H9 (cell line): ENCODE measurements at regions not wholly inside any gene's neighbourhood (a gene's known extent, or its start where the extent isn't known, plus 50 kb on each side); places are given as distances from the start of the nearest gene placed in this dataset.

Source experiments
- DNase-seq: peaks from one replicate; pipeline ENCODE4 v3.0.0-alpha.2; 2017
- H2AFZ ChIP-seq: one replicate; pipeline ENCODE4 v1.6.1; 2013; ENCODE audit warnings: mild to moderate bottlenecking, low read length, control low read depth, moderate library complexity
- H2AK5ac ChIP-seq: 2 replicates; pipeline ENCODE4 v1.6.1; 2013; ENCODE audit warnings: low read length, control low read depth, mixed read lengths; ENCODE audit not compliant: insufficient read length
- H2BK120ac ChIP-seq: one replicate; pipeline ENCODE4 v1.6.1; 2013; ENCODE audit warnings: low read depth, mild to moderate bottlenecking, low read length, control low read depth, inconsistent platforms; ENCODE audit not compliant: poor library complexity, severe bottlenecking
- H2BK12ac ChIP-seq: 2 replicates; pipeline ENCODE4 v1.6.1; 2013; ENCODE audit warnings: low read length, control low read depth, mixed read lengths, low read depth; ENCODE audit not compliant: insufficient read length
- H2BK15ac ChIP-seq: 2 replicates; pipeline ENCODE4 v1.6.1; 2013; ENCODE audit warnings: low read depth, low read length, control low read depth
- H2BK20ac ChIP-seq: one replicate; pipeline ENCODE4 v1.6.1; 2013; ENCODE audit warnings: low read depth, mild to moderate bottlenecking, low read length, control low read depth, inconsistent platforms; ENCODE audit not compliant: poor library complexity, severe bottlenecking
- H2BK5ac ChIP-seq: 2 replicates; pipeline ENCODE4 v1.6.1; 2013; ENCODE audit warnings: low read length, control low read depth, mixed read lengths; ENCODE audit not compliant: insufficient read length
- H3K14ac ChIP-seq: 2 replicates; pipeline ENCODE4 v1.6.1; 2013; ENCODE audit warnings: low read length, control low read depth; ENCODE audit not compliant: insufficient read depth
- H3K18ac ChIP-seq: 2 replicates; pipeline ENCODE4 v1.6.1; 2013; ENCODE audit warnings: low read depth, mild to moderate bottlenecking, mixed read lengths, low read length, control low read depth; ENCODE audit not compliant: insufficient read length
- H3K23ac ChIP-seq: 2 replicates; pipeline ENCODE4 v1.6.1; 2013; ENCODE audit warnings: low read length, control low read depth, mixed read lengths, low read depth; ENCODE audit not compliant: insufficient read length
- H3K23me2 ChIP-seq: 2 replicates; pipeline ENCODE4 v1.6.1; 2013; ENCODE audit warnings: low read depth, mild to moderate bottlenecking, mixed read lengths, low read length, control low read depth; ENCODE audit not compliant: insufficient read length, poor library complexity, severe bottlenecking
- H3K27ac ChIP-seq: 2 replicates; pipeline ENCODE4 v1.5.1; 2013; ENCODE audit warnings: low read length, control low read depth, mixed read lengths, low read depth; ENCODE audit not compliant: insufficient read length
- H3K27me3 ChIP-seq: 2 replicates; pipeline ENCODE4 v1.6.1; 2013; ENCODE audit warnings: low read length, control low read depth, inconsistent platforms; ENCODE audit not compliant: insufficient read depth
- H3K4ac ChIP-seq: 2 replicates; pipeline ENCODE4 v1.6.1; 2013; ENCODE audit warnings: low read depth, mild to moderate bottlenecking, control low read depth, inconsistent platforms, low read length, moderate library complexity
- H3K4me1 ChIP-seq: 2 replicates; pipeline ENCODE4 v1.6.1; 2013; ENCODE audit warnings: low read length, control low read depth, inconsistent platforms; ENCODE audit not compliant: insufficient read depth
- H3K4me2 ChIP-seq: 2 replicates; pipeline ENCODE4 v1.6.1; 2013; ENCODE audit warnings: low read length, control low read depth, mixed read lengths; ENCODE audit not compliant: insufficient read length, insufficient read depth
- H3K56ac ChIP-seq: 2 replicates; pipeline ENCODE4 v1.6.1; 2013; ENCODE audit warnings: low read depth, mild to moderate bottlenecking, mixed read lengths, low read length, control low read depth; ENCODE audit not compliant: insufficient read length
- H3K79me1 ChIP-seq: 2 replicates; pipeline ENCODE4 v1.6.1; 2013; ENCODE audit warnings: low read depth, mild to moderate bottlenecking, moderate library complexity, low read length, control low read depth, inconsistent platforms; ENCODE audit not compliant: insufficient read depth, poor library complexity, severe bottlenecking
- H3K79me2 ChIP-seq: 2 replicates; pipeline ENCODE4 v1.6.1; 2013; ENCODE audit warnings: low read length, control low read depth, inconsistent platforms; ENCODE audit not compliant: insufficient read depth
- H3K9ac ChIP-seq: 2 replicates; pipeline ENCODE4 v1.6.1; 2013; ENCODE audit warnings: low read length, control low read depth, mixed read lengths; ENCODE audit not compliant: insufficient read length; ENCODE audit errors: extremely low read depth
- H3K9me3 ChIP-seq: one replicate; pipeline ENCODE4 v1.6.1; 2013; ENCODE audit warnings: low read depth, low read length, inconsistent platforms; ENCODE audit not compliant: control insufficient read depth
- H3T11ph ChIP-seq: one replicate; pipeline ENCODE4 v1.6.1; 2013; ENCODE audit warnings: mild to moderate bottlenecking, low read length, control low read depth, inconsistent platforms
- H4K20me1 ChIP-seq: one replicate; pipeline ENCODE4 v1.6.1; 2013; ENCODE audit not compliant: control insufficient read depth, insufficient read length, insufficient read depth
- H4K5ac ChIP-seq: 2 replicates; pipeline ENCODE4 v1.6.1; 2013; ENCODE audit warnings: low read depth, mild to moderate bottlenecking, mixed read lengths, low read length, control low read depth; ENCODE audit not compliant: insufficient read length
- H4K8ac ChIP-seq: replicated peaks from 2 replicates; pipeline ENCODE4 v1.6.1; 2013; ENCODE audit warnings: low read length, control low read depth, mixed read lengths, low read depth; ENCODE audit not compliant: insufficient read length
- H4K91ac ChIP-seq: 2 replicates; pipeline ENCODE4 v1.6.1; 2013; ENCODE audit warnings: low read depth, mild to moderate bottlenecking, moderate library complexity, mixed read lengths, low read length, control low read depth; ENCODE audit not compliant: insufficient read length
- H3K27ac Mint-ChIP-seq, 3 experiments: 2 replicates in 2 of 3; 3 replicates in 1 of 3; pipeline ENCODE4 v1.8.0; 2020 to 2021; ENCODE audit warnings: mixed read lengths in 3 of 3, mild to moderate bottlenecking in 1 of 3, moderate library complexity in 1 of 3
- H3K27me3 Mint-ChIP-seq: 2 replicates; pipeline ENCODE4 v1.8.0; 2021; ENCODE audit warnings: low read depth, mild to moderate bottlenecking, moderate library complexity, mixed read lengths
- H3K36me3 Mint-ChIP-seq, 3 experiments: 2 replicates in 2 of 3; 3 replicates in 1 of 3; pipeline ENCODE4 v1.8.0; 2020 to 2021; ENCODE audit warnings: low read depth in 3 of 3, mixed read lengths in 3 of 3; ENCODE audit not compliant: insufficient read depth in 1 of 3
- H3K4me1 Mint-ChIP-seq, 2 experiments: 2 replicates each; pipeline ENCODE4 v1.8.0; 2020; ENCODE audit warnings: mixed read lengths in 2 of 2
- H3K4me3 Mint-ChIP-seq, 2 experiments: 2 replicates in 1 of 2; 3 replicates in 1 of 2; pipeline ENCODE4 v1.8.0; 2020 to 2021; ENCODE audit warnings: mild to moderate bottlenecking in 2 of 2, mixed read lengths in 2 of 2, moderate library complexity in 1 of 2
- H3K9me3 Mint-ChIP-seq, 2 experiments: 2 replicates in 1 of 2; 3 replicates in 1 of 2; pipeline ENCODE4 v1.8.0; 2020; ENCODE audit warnings: mild to moderate bottlenecking in 2 of 2, mixed read lengths in 2 of 2, moderate library complexity in 1 of 2
- CTCF ChIP-seq: fragments of 200-600 bp; sonication (generic); conservative IDR thresholded peaks from 3 replicates; pipeline ENCODE4 v1.8.0; 2021; ENCODE audit warnings: antibody characterized with exemption, mild to moderate bottlenecking
- WGBS: extraction: QIAGEN DNeasy Blood & Tissue Kit; methylation state at CpG from one replicate; pipeline ENCODE4 v1.1.7; 2013; ENCODE audit warnings: missing lambda C conversion rate, low lambda C conversion rate, mixed read lengths; ENCODE audit not compliant: insufficient read length; ENCODE audit errors: extremely low coverage; 5-methylcytosine and 5-hydroxymethylcytosine counted together

- H3K27me3 Mint-ChIP-seq, result no peaks in the 10 kb centered on the region
Observed at GRCh38 chr2:22897428-22897827, 487.6 kb upstream of the KLHL29 start.

More at GRCh38 chr2:22897428-22897827, 487.6 kb upstream of the KLHL29 start:
- Histone ChIP-seq H3K56ac (no peak overlapping the region), H3K4me2 (no peak overlapping the region), H2BK12ac (no peak overlapping the region), H3K14ac (no peak overlapping the region), H2AFZ (no peak overlapping the region), H3K4me1 (no peaks in the 10 kb centered on the region), H4K5ac (no peak overlapping the region), H3T11ph (no peak overlapping the region), H2AK5ac (no peak overlapping the region), H4K20me1 (no peaks in the 10 kb centered on the region), H3K9me3 (no peaks in the 10 kb centered on the region), H3K27me3 (no peaks in the 10 kb centered on the region), H3K4ac (no peak overlapping the region), H3K79me2 (no peaks in the 10 kb centered on the region), H3K27ac (no peak overlapping the region), H2BK20ac (no peak overlapping the region), H3K23me2 (no peaks in the 10 kb centered on the region), H4K8ac (no peak overlapping the region), H3K18ac (no peak overlapping the region), H2BK5ac (no peak overlapping the region), H3K23ac (no peak overlapping the region), H2BK15ac (no peak overlapping the region), H3K79me1 (no peaks in the 10 kb centered on the region), H4K91ac (no peak overlapping the region), H3K9ac (no peak overlapping the region), H2BK120ac (no peak overlapping the region)
- WGBS, result 100% methylated on average over 1 of the region's 2 CpGs
- H3K4me1 Mint-ChIP-seq, result peaks cover 6 to 7% of the 10 kb centered on the region in 2 experiments; a peak in 3 of 4 replicates
- no peak overlapping the region for H3K27ac Mint-ChIP-seq
- TF ChIP-seq CTCF, result no peak
- H3K36me3 Mint-ChIP-seq, result peaks cover 0 to 2% (median 0%) of the 10 kb centered on the region in 3 experiments; a peak in 1 of 7 replicates
- H3K4me3 Mint-ChIP-seq, result no peak overlapping the region
- H3K9me3 Mint-ChIP-seq, result no peaks in the 10 kb centered on the region
- no peak for DNase-seq
